GM12872 (cell line): ENCODE measurements at regions not wholly inside any gene's neighbourhood (a gene's known extent, or its start where the extent isn't known, plus 50 kb on each side); places are given as distances from the start of the nearest gene placed in this dataset.

Source experiments
- CTCF ChIP-seq: IDR thresholded peaks from 3 replicates; pipeline ENCODE4 v1.5.1; 2011; ENCODE audit warnings: low read depth, mild to moderate bottlenecking, low read length, moderate library complexity; ENCODE audit not compliant: insufficient read depth

- no peak for TF ChIP-seq CTCF
These were observed 96.2 kb upstream of the MKI67 start for GRCh38 chr10:128222332-128222849.

- no peak for TF ChIP-seq CTCF
These were observed 104.2 kb upstream of the MKI67 start for GRCh38 chr10:128230401-128230800.

- TF ChIP-seq CTCF, result no peak
These were observed 107.2 kb upstream of the MKI67 start for GRCh38 chr10:128233422-128233821.

GRCh38 chr10:128237710-128238109 is 111.5 kb upstream of the MKI67 start:
- TF ChIP-seq CTCF, result no peak

GRCh38 chr10:128241023-128241422 is 114.8 kb upstream of the MKI67 start:
- no peak for TF ChIP-seq CTCF

GRCh38 chr10:128242641-128243040 is 116.4 kb upstream of the MKI67 start:
- no peak for TF ChIP-seq CTCF

- no peak for TF ChIP-seq CTCF
These were observed 118.8 kb upstream of the MKI67 start for GRCh38 chr10:128245026-128245425.
